GM19328 (cell line): ENCODE measurements at regions not wholly inside any gene's neighbourhood (a gene's known extent, or its start where the extent isn't known, plus 50 kb on each side); places are given as distances from the start of the nearest gene placed in this dataset.
"Not testable (repeated sequence)": the region's sequence is repeated elsewhere in the genome, so short reads cannot be mapped to it uniquely, and the experiment has no call there.

ENCODE experiments used
- ATAC-seq: cut with Tn5 transposase; IDR thresholded peaks from one replicate; pipeline ENCODE4 v1.9.1; 2021; ENCODE audit warnings: mild to moderate bottlenecking, moderate library complexity; ENCODE audit not compliant: unreplicated experiment

GRCh38 chr11:82080160-82080559, 653.5 kb downstream of the FAM181B start:
- no peak for ATAC-seq

- no peak for ATAC-seq
Observed at GRCh38 chr11:82076126-82076525, 657.5 kb downstream of the FAM181B start.

- no peak for ATAC-seq
Observed at GRCh38 chr11:82059505-82059904, 674.2 kb downstream of the FAM181B start.

GRCh38 chr11:82056450-82056849, 677.2 kb downstream of the FAM181B start:
- no peak for ATAC-seq

- ATAC-seq, result no peak
Observed at GRCh38 chr11:82049199-82049598, 684.5 kb downstream of the FAM181B start.

DNA sequence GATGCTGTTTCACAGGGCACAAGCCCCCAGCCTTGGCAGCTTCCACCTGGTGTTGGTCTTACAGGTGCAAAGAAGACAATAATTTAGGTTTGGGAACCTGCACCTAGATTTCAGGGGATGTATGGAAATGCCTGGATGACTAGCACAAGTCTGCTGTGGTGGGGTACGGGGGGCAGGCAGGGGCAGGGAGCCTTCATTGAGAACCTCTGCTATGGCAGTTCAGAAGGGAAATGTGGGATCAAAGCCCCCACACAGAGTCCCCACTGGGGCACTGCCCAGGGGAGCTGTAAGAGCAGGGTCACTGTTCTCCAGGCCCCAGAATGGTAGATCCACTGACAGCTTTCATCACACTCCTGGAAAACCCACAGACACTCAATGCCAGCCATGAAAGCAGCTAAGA, 686.5 kb downstream of the FAM181B start:
- ATAC-seq, result no peak

GRCh38 chr11:82046778-82047177, 686.9 kb downstream of the FAM181B start:
- ATAC-seq, result no peak

- ATAC-seq, result no peak
Observed at GRCh38 chr11:82045748-82046457, 687.8 kb downstream of the FAM181B start.

GRCh38 chr11:82043316-82043715, 690.3 kb downstream of the FAM181B start:
- no peak for ATAC-seq

- no peak for ATAC-seq
Observed at GRCh38 chr11:82041764-82042163, 691.9 kb downstream of the FAM181B start.

DNA sequence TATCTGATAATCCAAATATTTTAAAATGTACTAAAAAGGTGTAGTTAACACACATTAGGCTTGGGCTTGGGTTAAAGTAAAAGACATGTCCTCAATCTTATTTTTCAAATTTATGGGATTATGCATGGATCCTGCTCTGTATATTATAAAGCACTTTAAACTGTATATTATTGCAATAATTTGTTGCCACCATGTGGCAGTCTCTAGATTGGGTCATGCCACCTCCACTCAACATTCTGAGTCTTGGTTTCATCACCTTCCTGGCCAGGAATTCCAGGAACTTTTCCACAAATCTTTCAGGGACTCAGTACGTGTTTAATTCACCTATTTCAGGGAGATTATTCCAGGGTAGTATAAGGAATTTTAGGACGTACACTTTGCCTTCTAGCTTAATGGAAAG, 695.5 kb downstream of the FAM181B start:
- ATAC-seq, result no peak

DNA sequence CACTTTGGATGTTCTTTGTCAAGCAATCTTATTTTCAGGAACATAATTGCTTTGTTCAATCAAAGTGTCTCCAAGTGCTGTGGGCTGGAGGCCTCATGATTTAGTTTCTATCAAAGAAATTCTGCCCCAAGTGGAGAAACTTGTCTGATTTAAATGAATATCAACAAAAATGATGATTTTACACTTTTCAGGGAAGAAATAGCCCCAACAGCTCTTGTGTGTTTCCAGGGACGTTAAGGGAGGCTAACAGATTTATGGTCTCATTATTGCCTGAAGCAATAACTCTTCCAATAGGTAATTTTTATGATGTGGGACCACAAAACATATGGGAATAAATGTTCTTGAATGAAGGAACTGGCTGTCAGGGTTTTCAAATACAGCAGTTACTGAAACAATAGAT, 699.1 kb downstream of the FAM181B start:
- ATAC-seq, result no peak

GRCh38 chr11:82027335-82027734, 706.3 kb downstream of the FAM181B start:
- ATAC-seq, result not testable (repeated sequence)

- ATAC-seq, result no peak
Observed at GRCh38 chr11:82024760-82025159, 708.9 kb downstream of the FAM181B start.

- no peak for ATAC-seq
Observed at GRCh38 chr11:82012276-82012675, 721.4 kb downstream of the FAM181B start.

- ATAC-seq, result no peak
Observed at GRCh38 chr11:82009133-82009532, 724.5 kb downstream of the FAM181B start.

GRCh38 chr11:82007521-82007920, 726.1 kb downstream of the FAM181B start:
- ATAC-seq, result no peak

- no peak for ATAC-seq
Observed at GRCh38 chr11:82004537-82005213, 729.0 kb downstream of the FAM181B start.

DNA sequence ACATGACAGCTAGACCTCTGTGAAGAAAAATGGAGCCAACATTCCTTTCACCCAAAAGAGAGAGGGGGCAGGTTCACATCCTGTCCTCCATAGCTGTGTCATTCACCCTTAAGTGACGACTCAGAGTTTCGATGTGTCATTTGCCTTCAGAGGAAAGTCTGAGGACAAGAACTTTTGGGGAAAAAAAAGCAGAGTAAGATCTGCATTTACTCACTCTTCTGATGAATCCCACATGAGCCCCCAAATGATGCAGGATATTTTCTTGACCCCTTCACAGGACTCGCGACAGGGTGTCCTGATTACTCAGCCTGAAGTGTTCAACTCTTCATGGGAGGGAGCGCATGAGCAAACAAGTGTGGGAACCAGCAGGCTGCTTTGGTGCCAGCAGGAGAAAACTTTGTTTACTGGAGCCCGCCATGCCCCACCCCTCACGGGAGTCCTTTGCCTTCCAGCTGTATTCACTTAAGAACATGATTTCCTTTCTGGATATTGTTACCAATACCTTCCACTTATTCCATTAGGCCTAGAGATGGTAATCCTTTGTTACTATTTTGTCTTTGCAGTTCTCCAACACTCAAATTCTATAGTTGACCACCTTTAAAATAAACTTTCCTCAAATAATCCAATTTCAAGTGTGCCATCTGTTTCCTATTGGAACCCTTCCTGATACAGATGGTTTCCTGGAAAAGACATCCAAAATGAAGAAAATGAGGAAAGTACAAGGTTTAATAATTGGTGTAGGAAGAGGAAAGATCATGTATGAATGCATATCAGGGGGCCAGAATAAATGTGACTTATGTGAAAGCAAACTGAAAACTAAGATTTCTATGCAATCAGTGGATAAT, 729.8 kb downstream of the FAM181B start:
- ATAC-seq, result no peak

DNA sequence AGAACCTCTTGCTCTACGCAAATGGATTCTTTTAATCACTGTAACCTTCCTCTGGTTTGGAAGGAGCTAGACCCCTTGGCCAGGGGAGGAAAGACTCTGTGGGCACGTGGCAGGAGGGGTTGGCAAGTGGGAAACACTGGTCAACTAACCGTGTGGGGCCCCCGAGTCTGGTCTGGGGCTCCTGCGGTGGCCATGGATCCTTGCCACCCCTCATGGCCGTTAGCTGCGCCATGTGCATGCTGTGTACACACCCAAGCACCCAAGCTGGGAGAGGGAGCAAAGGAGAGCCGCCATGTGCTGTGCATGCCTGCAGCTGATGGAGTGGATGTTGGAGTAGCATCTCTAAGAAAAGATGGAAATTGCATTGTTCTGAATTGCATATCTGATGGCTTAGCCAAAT, 730.6 kb downstream of the FAM181B start:
- ATAC-seq, result no peak

- ATAC-seq, result no peak
Observed at GRCh38 chr11:81995889-81996288, 737.8 kb downstream of the FAM181B start.

DNA sequence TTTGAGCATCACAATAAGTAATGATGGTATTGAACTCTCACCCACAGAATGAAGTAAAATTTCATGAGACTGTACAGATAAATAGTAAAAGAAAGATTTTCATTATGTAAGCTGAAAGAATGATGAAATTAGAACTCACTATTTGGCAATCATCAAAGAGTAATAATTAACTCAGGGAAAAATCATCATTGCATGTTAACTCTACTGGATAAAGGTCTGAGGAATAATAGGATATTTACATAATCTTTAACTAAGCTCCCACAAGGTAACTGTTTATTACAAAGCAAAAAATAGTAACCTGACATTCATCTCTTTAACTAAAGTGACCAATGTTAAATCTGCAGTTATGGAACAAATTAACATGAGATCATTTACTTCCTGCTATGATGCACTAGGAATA, 739.9 kb downstream of the FAM181B start:
- no peak for ATAC-seq
